ENCODE measurements at regions not wholly inside any gene's neighbourhood (a gene's known extent, or its start where the extent isn't known, plus 50 kb on each side); places are given as distances from the start of the nearest gene placed in this dataset.

DNA sequence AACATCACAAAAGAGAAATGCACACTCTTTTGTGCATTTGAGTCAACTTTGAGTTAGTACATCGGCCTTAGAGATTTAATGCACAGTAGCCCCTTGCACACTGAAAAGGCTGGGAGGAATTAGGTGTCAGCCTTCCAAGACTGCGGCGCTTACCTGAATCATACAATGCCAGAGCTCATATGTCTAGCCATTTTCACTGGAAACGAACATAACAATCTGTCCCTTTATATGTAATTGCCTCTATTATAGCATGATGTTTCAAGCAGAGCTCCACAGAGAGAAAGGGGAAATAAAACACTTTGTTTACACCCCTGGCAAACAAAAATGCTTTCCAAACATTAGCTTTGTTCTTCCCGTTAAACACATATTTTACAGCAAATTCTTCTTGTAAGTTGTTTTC is 315.7 kb upstream of the SLCO3A1 start:
- TF ChIP-seq, protein P1, sequence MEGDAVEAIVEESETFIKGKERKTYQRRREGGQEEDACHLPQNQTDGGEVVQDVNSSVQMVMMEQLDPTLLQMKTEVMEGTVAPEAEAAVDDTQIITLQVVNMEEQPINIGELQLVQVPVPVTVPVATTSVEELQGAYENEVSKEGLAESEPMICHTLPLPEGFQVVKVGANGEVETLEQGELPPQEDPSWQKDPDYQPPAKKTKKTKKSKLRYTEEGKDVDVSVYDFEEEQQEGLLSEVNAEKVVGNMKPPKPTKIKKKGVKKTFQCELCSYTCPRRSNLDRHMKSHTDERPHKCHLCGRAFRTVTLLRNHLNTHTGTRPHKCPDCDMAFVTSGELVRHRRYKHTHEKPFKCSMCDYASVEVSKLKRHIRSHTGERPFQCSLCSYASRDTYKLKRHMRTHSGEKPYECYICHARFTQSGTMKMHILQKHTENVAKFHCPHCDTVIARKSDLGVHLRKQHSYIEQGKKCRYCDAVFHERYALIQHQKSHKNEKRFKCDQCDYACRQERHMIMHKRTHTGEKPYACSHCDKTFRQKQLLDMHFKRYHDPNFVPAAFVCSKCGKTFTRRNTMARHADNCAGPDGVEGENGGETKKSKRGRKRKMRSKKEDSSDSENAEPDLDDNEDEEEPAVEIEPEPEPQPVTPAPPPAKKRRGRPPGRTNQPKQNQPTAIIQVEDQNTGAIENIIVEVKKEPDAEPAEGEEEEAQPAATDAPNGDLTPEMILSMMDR (conservative IDR thresholded peaks at IDR 0.05; ENCODE audit: low read depth, low read length): no peak
- TF ChIP-seq EZH2 (IDR thresholded peaks at IDR 0.05; ENCODE audit: low read length, unreplicated experiment) (no peak), EZH2phosphoT487 (IDR thresholded peaks at IDR 0.05; ENCODE audit: borderline replicate concordance, low read length) (no peak)
